ENCODE measurements at regions not wholly inside any gene's neighbourhood (a gene's known extent, or its start where the extent isn't known, plus 50 kb on each side); places are given as distances from the start of the nearest gene placed in this dataset.

DNA sequence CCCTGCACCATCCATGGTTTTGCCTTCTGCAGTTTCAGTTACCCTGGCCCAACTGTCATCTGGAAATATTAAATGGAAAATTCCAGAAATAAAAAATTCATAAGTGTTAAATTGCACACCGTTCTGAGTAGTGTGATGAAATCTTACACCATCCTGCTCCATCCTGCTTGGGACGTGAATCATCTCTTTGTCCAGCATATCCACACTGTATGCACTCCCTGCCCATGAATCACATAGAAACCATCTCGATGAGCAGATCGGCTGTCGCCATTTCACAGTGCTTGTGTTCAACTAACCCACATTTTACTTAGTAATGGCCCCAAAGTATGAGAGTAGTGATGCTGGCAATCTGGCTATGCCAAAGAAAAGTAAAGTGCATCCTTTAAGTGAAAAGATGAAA is 105.9 kb upstream of the ID4 start:
- Histone ChIP-seq H3K36me3 (ENCODE audit: control insufficient read depth in 2 of 2, insufficient read depth in 2 of 2, low read length in 1 of 2) (no peaks in the 10 kb centered on the region), H3K9ac (ENCODE audit: control insufficient read depth, insufficient read depth, low read length) (no peak overlapping the region), H3K9me3 (replicated peaks; ENCODE audit: control insufficient read depth, insufficient read depth, low read length) (no peaks in the 10 kb centered on the region), H3K4me2 (ENCODE audit: control insufficient read depth, insufficient read depth) (no peak overlapping the region), H3K27me3 (replicated peaks in 1 of 2; ENCODE audit: control insufficient read depth in 2 of 2, insufficient read depth in 2 of 2, low read length in 1 of 2) (no peaks in the 10 kb centered on the region), H3K4me3 (no peak overlapping the region), H3K79me2 (ENCODE audit: control insufficient read depth, insufficient read depth, low read length) (no peaks in the 10 kb centered on the region), H3K4me1 (ENCODE audit: control insufficient read depth, insufficient read depth, low read length) (no peaks in the 10 kb centered on the region), H3K27ac (ENCODE audit: control insufficient read depth, insufficient read depth) (no peak overlapping the region), H2AFZ (ENCODE audit: control insufficient read depth, low read depth, low read length) (no peak overlapping the region), H4K20me1 (ENCODE audit: control insufficient read depth, insufficient read depth) (no peaks in the 10 kb centered on the region)
- in situ Hi-C loops (cut with MboI) = no loop called here
- BruUV-seq (replicated peaks) = no TSS peak
- 21% methylated on average over 5 of the region's 5 CpGs for WGBS (ENCODE audit: insufficient coverage, insufficient replicate concordance, low lambda C conversion rate, missing lambda C conversion rate)
- intact Hi-C loops (cut with micrococcal nuclease; ENCODE audit: unreplicated experiment) = no loop called here
- TF ChIP-seq CREM (IDR thresholded peaks at IDR 0.05; ENCODE audit: low read depth) = no peak
- TF ChIP-seq, protein P1, sequence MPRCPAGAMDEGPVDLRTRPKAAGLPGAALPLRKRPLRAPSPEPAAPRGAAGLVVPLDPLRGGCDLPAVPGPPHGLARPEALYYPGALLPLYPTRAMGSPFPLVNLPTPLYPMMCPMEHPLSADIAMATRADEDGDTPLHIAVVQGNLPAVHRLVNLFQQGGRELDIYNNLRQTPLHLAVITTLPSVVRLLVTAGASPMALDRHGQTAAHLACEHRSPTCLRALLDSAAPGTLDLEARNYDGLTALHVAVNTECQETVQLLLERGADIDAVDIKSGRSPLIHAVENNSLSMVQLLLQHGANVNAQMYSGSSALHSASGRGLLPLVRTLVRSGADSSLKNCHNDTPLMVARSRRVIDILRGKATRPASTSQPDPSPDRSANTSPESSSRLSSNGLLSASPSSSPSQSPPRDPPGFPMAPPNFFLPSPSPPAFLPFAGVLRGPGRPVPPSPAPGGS (IDR thresholded peaks at IDR 0.05; ENCODE audit: borderline replicate concordance, insufficient read depth, low read depth, low read length, poor library complexity, severe bottlenecking) = no peak
- TF ChIP-seq SIX5 (IDR thresholded peaks at IDR 0.05; ENCODE audit: low read depth, low read length, severe bottlenecking) = no peak
- no peak for TF ChIP-seq GATAD2B (conservative IDR thresholded peaks at IDR 0.05; ENCODE audit: low read depth)
- TF ChIP-seq, protein P2, sequence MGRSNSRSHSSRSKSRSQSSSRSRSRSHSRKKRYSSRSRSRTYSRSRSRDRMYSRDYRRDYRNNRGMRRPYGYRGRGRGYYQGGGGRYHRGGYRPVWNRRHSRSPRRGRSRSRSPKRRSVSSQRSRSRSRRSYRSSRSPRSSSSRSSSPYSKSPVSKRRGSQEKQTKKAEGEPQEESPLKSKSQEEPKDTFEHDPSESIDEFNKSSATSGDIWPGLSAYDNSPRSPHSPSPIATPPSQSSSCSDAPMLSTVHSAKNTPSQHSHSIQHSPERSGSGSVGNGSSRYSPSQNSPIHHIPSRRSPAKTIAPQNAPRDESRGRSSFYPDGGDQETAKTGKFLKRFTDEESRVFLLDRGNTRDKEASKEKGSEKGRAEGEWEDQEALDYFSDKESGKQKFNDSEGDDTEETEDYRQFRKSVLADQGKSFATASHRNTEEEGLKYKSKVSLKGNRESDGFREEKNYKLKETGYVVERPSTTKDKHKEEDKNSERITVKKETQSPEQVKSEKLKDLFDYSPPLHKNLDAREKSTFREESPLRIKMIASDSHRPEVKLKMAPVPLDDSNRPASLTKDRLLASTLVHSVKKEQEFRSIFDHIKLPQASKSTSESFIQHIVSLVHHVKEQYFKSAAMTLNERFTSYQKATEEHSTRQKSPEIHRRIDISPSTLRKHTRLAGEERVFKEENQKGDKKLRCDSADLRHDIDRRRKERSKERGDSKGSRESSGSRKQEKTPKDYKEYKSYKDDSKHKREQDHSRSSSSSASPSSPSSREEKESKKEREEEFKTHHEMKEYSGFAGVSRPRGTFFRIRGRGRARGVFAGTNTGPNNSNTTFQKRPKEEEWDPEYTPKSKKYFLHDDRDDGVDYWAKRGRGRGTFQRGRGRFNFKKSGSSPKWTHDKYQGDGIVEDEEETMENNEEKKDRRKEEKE (IDR thresholded peaks at IDR 0.05) = no peak
- no peak for TF ChIP-seq CEBPB (IDR thresholded peaks at IDR 0.05; ENCODE audit: borderline replicate concordance in 1 of 2, low read depth in 2 of 2, low read length in 2 of 2)
- no peak for TF ChIP-seq YY1 (IDR thresholded peaks at IDR 0.05; ENCODE audit: low read depth, low read length)
- TF ChIP-seq FOXM1 (IDR thresholded peaks at IDR 0.05; ENCODE audit: low read depth, low read length) = no peak
- no peak for TF ChIP-seq TARDBP (IDR thresholded peaks at IDR 0.05; ENCODE audit: borderline replicate concordance)
- TF ChIP-seq, protein P3, sequence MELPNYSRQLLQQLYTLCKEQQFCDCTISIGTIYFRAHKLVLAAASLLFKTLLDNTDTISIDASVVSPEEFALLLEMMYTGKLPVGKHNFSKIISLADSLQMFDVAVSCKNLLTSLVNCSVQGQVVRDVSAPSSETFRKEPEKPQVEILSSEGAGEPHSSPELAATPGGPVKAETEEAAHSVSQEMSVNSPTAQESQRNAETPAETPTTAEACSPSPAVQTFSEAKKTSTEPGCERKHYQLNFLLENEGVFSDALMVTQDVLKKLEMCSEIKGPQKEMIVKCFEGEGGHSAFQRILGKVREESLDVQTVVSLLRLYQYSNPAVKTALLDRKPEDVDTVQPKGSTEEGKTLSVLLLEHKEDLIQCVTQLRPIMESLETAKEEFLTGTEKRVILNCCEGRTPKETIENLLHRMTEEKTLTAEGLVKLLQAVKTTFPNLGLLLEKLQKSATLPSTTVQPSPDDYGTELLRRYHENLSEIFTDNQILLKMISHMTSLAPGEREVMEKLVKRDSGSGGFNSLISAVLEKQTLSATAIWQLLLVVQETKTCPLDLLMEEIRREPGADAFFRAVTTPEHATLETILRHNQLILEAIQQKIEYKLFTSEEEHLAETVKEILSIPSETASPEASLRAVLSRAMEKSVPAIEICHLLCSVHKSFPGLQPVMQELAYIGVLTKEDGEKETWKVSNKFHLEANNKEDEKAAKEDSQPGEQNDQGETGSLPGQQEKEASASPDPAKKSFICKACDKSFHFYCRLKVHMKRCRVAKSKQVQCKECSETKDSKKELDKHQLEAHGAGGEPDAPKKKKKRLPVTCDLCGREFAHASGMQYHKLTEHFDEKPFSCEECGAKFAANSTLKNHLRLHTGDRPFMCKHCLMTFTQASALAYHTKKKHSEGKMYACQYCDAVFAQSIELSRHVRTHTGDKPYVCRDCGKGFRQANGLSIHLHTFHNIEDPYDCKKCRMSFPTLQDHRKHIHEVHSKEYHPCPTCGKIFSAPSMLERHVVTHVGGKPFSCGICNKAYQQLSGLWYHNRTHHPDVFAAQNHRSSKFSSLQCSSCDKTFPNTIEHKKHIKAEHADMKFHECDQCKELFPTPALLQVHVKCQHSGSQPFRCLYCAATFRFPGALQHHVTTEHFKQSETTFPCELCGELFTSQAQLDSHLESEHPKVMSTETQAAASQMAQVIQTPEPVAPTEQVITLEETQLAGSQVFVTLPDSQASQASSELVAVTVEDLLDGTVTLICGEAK (IDR thresholded peaks at IDR 0.05; ENCODE audit: borderline replicate concordance) = no peak
- CTCF ChIA-PET = no interaction called here
- DNase-seq (ENCODE audit: low read depth, low spot score) (no peak), FAIRE-seq (no peak), ATAC-seq (no peak)
- POLR2A ChIA-PET = no interaction called here
- RAD21 ChIA-PET (ENCODE audit: unreplicated experiment) = no interaction called here
- SMC1A ChIA-PET (ENCODE audit: uncharacterized antibody, unreplicated experiment) = interaction anchor here (1.0 kb wide), 1 partner anchor 8 kb away, joined by 3 read pairs; no protein-coding TSS in a partner anchor

All from GM12878 (cell line).